GM18526 (cell line): ENCODE measurements at regions not wholly inside any gene's neighbourhood (a gene's known extent, or its start where the extent isn't known, plus 50 kb on each side); places are given as distances from the start of the nearest gene placed in this dataset.

Experiments
- POLR2A ChIP-seq: IDR thresholded peaks from 3 replicates; pipeline ENCODE4 v1.6.1; 2011; ENCODE audit not compliant: insufficient read length; ENCODE audit errors: extremely low read depth

DNA sequence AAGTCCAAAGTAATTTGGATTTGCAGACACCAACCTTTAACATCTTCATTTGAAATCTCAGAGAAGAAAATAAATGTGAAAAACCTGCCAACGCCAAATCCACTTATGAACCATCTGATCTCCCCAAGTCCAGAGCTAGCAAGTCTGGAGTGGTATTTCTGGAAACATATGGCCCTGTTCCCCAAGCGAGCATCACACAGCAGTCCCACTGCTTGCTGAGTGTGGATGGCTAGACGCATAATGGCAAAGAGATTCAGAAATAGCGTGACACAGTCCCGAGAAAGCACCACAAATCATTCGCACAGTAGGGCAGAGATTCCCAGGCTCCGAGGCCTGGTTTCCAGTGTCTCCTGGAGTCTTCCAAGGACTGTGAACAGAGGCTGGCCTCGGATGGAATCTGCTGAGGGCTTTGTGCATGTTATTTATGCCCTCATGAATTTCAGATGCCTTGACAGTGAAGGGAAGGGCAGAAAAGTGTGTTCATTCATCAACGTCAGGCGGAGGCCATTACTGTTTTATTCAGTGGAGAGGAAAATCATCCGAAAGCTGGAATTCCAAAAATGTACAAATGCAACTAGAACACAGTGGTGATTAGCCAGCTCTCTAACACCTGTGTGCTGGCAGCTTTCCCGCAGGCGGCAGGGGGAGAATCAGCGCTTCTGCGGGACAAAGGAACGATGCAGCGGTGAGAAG lies 417.0 kb downstream of the EIPR1 start:
- TF ChIP-seq POLR2A, result no peak

DNA sequence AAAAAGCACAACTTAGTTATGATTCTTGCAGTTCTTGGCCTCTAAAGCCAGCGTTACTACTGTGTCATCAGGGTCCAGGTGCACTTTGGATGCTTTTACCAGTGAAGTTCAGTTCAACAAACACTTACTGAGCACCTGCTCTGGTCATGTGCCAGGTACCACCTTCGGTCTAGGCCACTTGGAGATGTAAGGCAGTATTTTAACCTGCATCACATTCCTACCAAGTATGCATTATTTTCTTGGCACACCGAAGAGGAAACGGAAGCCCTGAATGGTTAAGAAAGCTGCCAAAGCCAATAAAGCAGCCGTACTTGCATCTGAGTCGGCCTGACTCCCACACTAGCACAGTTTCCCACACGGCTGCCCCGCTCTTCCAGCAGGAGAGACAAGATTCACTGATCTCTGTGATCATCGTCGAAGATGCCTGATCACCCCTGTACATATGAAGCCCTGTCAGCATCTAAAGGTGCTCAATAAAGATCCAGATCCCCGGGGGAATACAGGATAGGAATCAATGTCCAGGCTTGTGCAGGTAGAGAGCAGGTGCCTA lies 427.1 kb downstream of the EIPR1 start:
- no peak for TF ChIP-seq POLR2A

DNA sequence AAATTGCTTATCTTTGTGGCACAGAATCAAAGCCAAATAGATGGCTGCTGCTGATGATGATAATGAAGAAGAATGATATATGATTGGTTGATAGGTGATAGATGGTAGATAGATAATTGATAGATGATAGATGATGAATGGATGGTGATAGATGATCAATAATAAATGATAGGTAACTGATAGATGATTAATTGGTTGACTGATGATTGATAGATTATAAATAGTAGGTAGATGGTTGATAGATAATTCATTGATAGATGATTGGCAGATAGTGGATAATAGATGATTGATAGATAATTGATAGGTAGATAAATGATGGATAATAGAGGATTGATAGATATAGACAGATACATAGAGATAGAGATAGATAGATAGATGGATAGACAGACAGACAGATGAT lies 430.2 kb downstream of the EIPR1 start:
- TF ChIP-seq POLR2A, result no peak

DNA sequence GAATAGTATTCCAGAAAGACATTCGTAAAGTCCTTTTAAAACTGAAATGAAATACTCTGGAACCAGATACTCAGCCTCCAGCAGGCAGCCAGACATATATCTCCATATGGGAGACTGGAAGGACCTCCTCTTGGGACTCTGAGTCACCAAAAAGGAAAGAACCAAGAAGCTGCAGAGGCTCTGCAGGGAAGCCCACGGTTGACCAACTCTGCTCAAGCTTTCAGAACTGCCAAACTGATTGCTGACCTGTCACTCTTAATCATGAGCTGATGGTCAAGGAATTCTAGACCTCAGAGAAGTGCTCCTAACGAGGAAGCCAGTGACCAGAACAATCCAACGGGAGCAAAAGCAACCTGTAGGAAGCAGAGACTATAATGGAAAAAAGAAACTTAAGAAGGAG lies 434.7 kb downstream of the EIPR1 start:
- TF ChIP-seq POLR2A, result no peak

DNA sequence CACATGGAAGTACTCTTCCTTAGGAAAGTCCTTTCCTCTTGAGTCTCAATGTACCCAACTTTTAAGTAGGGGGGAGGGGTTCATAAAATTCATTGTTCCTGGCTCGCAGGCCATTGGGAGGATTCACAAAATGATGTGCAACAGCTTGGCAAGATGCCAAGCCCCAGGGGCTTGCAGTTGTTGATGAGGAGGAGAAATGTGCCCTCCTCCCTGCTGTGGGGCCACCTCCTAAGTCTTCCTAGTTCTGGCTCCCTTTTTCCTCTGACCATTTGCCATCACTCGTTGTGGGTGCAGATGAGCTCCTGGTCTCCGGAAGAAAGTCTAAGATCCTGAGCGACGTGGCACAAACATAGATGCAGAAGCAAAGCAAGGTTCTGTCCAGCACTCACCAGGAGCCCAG lies 435.4 kb downstream of the EIPR1 start:
- no peak for TF ChIP-seq POLR2A

DNA sequence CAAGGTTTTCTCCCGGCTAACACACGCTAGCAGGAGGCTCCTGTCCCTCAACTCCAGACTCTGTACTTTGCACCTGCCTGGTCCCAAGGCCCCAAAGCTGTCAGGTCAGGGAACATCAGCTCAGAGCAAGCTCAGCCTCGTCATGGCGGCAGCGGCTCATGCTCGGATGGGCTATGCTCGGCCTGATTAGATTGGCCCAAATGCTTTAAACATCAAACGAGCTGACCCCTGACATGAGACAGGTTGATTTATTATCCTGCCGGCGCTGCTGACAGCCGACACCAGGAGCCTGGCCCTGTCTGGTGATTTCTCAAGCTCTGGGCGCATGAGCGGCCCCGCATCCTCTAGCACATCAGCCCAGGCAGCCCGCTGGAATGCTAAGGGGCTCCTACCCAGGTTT lies 436.4 kb downstream of the EIPR1 start:
- TF ChIP-seq POLR2A, result no peak

DNA sequence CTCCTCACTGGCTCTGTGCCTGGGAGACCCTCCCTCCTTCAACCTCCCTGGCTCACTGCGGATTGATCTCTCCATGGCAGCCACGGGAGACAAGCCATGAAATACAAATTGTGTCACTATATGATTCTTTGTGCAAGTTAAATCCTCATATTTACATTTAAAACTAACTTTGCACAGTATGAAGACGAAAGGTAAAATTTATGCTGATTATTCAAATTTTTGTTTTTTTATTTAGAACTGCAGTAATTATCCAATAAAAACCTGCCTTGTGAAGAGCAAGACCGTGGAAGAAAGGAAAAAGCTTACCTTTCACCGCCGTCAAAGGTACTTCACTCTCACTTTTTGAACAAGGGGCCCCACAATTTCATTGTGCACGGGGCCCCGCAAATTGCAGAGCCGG lies 436.9 kb downstream of the EIPR1 start:
- no peak for TF ChIP-seq POLR2A

DNA sequence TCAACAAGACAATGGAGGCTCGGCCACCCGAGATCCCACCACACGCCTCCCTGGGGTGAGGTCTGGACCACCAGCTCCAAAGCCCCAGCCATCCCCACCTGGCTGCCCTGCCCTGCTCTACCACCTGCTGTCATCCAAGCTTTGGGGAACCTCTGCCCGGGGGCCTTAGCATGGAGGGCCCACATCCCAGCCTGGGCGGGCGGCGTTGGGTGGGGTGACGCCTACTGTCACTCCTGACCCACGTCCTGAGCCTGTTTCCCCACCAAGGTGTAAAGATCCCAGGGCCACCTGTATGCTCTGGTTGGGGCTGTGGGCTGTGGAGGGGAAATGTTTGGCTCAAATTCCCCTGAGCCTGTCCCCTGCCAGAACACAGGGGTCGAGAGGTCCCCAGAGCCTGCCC lies 437.6 kb downstream of the EIPR1 start:
- TF ChIP-seq POLR2A, result no peak

DNA sequence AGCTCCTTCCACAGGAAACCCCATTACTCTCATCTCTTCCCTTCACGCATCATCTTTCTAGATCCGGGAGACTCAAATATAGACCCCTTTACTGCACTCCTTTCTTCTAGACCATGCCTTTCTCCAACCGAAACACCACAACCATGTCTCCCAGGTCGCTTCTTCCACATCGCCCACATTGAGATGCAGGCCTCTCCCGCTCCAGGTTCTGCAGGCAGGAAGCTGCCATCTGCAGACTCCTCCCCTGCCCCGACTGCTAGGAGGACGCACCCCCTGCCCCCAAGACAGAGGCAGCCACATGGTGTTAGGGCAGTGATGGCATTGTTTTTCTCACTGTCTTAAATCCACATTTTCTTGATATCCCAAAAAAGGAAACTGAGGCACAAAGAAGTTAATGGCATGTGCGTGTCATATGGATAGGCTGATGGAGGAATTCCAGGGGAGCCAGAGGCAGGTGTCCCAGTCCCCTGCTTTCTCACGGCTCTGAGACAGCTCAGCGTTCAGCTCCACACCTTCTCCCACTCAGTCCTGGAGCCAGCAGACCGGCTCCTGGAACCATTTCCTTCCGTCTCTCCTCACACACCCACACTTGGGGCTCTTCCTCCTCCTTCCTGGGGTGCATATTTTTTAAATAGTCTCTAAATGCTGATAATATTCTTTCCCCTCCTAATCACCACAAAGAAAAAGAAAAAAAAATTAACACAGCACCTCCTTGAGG lies 438.4 kb downstream of the EIPR1 start:
- no peak for TF ChIP-seq POLR2A

DNA sequence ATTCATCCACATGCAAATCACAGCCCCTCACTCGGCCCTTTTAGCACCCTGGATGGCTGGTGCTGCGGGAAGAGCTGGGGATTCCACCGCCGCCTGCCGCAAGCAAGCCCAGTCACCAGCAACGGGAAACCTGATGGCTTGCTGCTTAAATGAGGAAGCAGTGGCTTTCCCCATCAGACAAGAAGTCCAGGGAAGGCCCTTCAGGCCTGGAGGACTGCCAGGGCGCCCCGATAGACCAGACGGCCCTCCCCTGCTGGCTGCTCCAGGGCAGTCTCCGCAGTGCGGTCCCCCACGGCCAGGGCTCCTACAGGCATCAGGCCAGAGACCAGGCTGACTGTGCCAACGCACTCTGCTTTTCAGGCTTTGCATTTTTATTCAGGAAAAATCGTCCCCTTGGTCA lies 439.1 kb downstream of the EIPR1 start:
- no peak for TF ChIP-seq POLR2A

DNA sequence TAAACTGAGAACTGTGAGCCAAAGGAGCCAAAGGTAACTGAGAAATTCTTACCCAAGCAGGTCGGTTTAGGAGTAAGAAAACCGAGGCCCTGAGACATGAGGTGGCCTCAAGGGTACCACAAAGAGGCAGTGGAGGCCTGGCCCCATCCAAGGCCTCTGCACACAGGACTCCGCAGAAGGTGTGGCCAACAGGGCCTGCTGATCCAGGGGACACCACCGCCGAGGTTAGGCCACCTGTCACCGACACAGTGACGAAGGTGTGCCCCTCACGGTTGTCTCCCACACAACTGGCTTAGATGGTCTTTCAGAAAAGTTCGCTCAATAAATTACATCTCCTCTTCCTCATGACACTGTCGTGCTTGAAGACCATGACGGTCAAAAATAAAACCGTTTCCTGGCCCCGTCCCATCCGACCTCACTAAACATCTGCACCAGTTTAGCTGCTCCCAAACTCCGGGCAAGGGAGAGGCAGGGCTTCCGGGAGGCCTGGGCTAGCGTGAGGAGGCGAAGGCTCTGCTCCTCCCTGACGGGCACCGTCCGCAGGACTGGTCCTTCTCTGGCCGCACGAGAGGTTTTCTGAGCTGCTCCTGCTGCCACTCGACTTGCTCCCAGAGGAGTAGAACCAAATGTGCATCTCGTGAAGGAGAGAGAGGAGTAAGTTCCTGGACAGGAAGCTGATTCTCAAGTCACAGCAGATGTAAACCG lies 442.0 kb downstream of the EIPR1 start:
- no peak for TF ChIP-seq POLR2A

DNA sequence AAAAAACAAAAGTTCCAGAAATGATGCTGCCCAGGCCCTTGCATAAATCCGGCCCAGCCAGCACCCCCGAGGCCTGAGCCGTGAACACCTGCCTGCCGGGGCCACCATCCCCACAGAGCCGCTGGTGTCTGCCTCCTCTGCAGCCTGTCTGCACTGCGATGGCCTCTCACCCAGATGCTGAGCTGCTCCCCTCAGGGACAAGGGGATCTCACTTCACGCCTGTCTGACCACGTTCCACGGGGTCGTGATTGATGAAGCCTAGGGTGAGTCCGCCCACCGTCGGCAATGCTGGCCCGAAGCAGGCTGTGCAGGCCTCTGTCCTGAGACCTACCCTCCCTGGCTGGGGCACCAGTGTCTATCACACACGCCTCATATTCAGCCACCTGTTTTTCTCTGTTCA lies 444.2 kb downstream of the EIPR1 start:
- no peak for TF ChIP-seq POLR2A

DNA sequence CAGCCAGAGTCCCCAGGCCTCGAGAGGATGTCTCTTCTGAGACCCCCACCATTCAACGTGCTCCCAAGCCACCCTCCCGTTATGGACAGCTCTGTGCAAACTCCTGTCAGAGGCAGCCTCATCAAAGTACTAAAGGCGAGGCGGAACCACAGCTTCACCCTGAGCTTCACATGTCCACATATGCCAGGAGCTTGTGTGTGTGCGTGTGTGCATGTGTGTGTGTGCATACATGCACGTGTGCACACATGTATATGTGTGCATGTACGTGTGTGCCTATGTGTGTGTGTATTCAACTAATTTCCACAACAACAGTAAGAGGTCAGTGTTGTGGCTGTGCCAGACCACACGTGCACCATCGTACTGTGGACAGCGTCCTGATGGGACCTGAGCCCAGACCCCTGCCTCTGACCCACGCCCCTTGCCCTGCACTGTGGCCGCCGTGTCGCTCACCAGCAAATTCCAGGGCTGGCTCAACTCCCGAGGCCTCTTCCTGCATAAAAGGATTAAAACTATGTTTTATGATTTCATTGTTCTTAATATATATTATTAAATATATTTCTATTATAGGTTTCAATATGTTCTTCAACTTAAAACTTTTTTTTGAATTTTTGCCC lies 444.8 kb downstream of the EIPR1 start:
- no peak for TF ChIP-seq POLR2A

DNA sequence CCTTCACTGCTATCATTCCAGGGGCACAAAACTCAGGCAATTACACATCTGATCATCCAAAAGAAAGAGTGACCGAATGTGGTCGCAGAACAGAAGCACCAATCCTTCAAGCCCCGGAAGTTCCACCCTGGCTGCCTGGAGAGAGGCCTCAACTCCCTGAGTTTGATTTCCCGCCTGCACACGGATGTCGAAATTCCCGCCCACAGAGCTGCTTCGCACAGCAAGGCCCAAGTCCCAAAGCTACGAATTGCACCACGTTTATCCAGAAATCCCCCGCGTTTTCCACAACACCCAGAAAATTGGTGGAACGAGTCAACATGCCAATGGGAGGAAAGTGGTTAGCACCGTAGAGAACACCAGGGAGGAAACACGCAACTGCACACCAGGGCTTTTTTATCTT lies 445.4 kb downstream of the EIPR1 start:
- TF ChIP-seq POLR2A, result no peak

DNA sequence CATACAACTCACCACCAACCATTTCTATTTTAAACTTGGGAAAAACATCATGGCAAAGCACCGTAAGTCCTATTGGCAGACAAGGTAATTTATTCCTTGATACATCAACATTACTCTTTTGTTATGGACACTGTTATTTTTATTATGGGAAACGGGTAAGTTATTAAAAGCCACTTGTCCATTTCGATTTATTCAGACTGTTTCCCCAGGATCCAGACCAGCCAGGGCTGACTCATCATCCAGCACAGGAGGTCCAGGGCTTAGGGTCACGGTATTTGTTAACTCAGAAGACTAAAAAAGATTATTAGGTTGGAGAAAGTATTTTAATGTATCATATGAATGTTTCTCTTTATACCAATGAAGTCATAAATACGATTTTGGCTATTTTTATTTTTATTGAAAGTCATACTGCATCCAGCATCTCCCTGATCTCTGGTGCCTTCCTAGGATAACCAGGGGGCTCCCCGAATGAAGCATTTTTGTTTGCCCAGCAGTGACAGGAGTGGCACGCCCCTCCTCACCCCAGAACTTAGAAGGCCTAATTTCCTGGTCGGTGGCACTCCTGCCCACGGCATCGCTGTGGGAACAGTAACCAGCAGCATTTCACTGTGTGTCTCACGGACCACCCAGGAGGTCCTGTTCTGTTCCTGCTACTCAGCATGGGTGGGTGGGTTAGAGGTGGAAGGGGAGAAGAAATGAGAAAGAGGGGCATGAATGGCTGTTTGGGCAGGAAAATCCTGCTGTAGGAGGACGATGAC lies 446.1 kb downstream of the EIPR1 start:
- no peak for TF ChIP-seq POLR2A
